Activated CD4-positive, alpha-beta T cell treated with anti-CD3 and anti-CD28 coated beads, Interleukin-10, Interleukin-2, amounts not matched to agents 100 ng/mL and 50 ng/mL, durations not matched to agents 16 hours and 8 hours (primary cell): ENCODE measurements at regions not wholly inside any gene's neighbourhood (a gene's known extent, or its start where the extent isn't known, plus 50 kb on each side); places are given as distances from the start of the nearest gene placed in this dataset.

ENCODE experiments used
- DNase-seq: peaks from one replicate; pipeline ENCODE4 v3.0.0-alpha.2; 2020

- no peak for DNase-seq
Observed at GRCh38 chr13:27370305-27370872, 54.0 kb upstream of the GTF3A start.

- DNase-seq, result no peak
Observed at GRCh38 chr13:27371932-27372331, 52.5 kb upstream of the GTF3A start.

GRCh38 chr13:27372896-27373295, 51.5 kb upstream of the GTF3A start:
- DNase-seq, result no peak

GRCh38 chr13:27374126-27374613, 50.2 kb upstream of the GTF3A start:
- DNase-seq, result no peak
